PC-3 (cell line): ENCODE measurements at regions not wholly inside any gene's neighbourhood (a gene's known extent, or its start where the extent isn't known, plus 50 kb on each side); places are given as distances from the start of the nearest gene placed in this dataset.
"Not testable (repeated sequence)": the region's sequence is repeated elsewhere in the genome, so short reads cannot be mapped to it uniquely, and the experiment has no call there.

Experiments
- ATAC-seq: fragments of 200-7000 bp; cut with Tn5 transposase; 2 replicates; pipeline ENCODE4 v1.9.1; 2020; ENCODE audit warnings: mild to moderate bottlenecking, moderate library complexity
- BruUV-seq: library from RNA; stranded (reverse); fragments of 400-500 nt; replicated peaks from 2 replicates; lab custom pipeline; 2021; lab: Mats Ljungman, UMichigan
- CTCF ChIA-PET: fragments of 300-600 bp; sonication (Branson Sonifier 250); formaldehyde crosslinking; loops from one replicate; lab custom pipeline; 2022; ENCODE audit warnings: antibody characterized with exemption; lab: Charles Lee
- POLR2A ChIA-PET: fragments of 300-600 bp; sonication (Branson Sonifier 250); formaldehyde crosslinking; loops from one replicate; lab custom pipeline; 2022; ENCODE audit warnings: antibody characterized with exemption; ENCODE audit not compliant: unreplicated experiment; lab: Charles Lee
- DNase-seq: peaks from one replicate; pipeline ENCODE4 v3.0.0-alpha.2; 2015
- H2AFZ ChIP-seq: fragments of 300-600 bp; sonication (generic); 2 replicates; pipeline ENCODE4 v1.6.0; 2016; ENCODE audit warnings: antibody characterized with exemption, low read length
- H3F3A ChIP-seq: fragments of 300-600 bp; sonication (generic); one replicate; pipeline ENCODE4 v1.6.0; 2017; ENCODE audit warnings: antibody characterized with exemption, low read length, control low read depth, mild to moderate bottlenecking; ENCODE audit not compliant: unreplicated experiment
- H3K27ac ChIP-seq: fragments of 300-600 bp; sonication (generic); 2 replicates; pipeline ENCODE4 v1.5.1; 2016; ENCODE audit warnings: mild to moderate bottlenecking, low read length
- H3K27me3 ChIP-seq: fragments of 300-600 bp; sonication (generic); 2 replicates; pipeline ENCODE4 v1.6.1; 2016; ENCODE audit warnings: low read length, mixed read lengths
- H3K36me3 ChIP-seq: fragments of 300-600 bp; sonication (generic); 2 replicates; pipeline ENCODE4 v1.6.1; 2016; ENCODE audit warnings: low read depth, mixed run types, low read length, mixed read lengths
- H3K4me1 ChIP-seq: fragments of 300-600 bp; sonication (generic); 2 replicates; pipeline ENCODE4 v1.5.1; 2016; ENCODE audit warnings: low read length; ENCODE audit not compliant: insufficient read depth
- H3K4me2 ChIP-seq: fragments of 300-600 bp; sonication (generic); 2 replicates; pipeline ENCODE4 v1.6.0; 2016; ENCODE audit warnings: low read length
- H3K4me3 ChIP-seq: fragments of 300-600 bp; sonication (generic); 2 replicates; pipeline ENCODE4 v1.5.1; 2016; ENCODE audit warnings: mild to moderate bottlenecking, low read length, mixed read lengths
- H3K79me2 ChIP-seq: fragments of 300-600 bp; sonication (generic); 2 replicates; pipeline ENCODE4 v1.6.1; 2017; ENCODE audit warnings: low read length, mixed read lengths
- H3K9ac ChIP-seq: fragments of 300-600 bp; sonication (generic); 2 replicates; pipeline ENCODE4 v1.6.0; 2016; ENCODE audit warnings: mild to moderate bottlenecking, low read length
- H3K9me2 ChIP-seq: fragments of 300-600 bp; sonication (generic); replicated peaks from 2 replicates; pipeline ENCODE4 v1.6.1; 2016; ENCODE audit warnings: mixed run types, low read length, mixed read lengths
- H3K9me3 ChIP-seq: fragments of 300-600 bp; sonication (generic); 2 replicates; pipeline ENCODE4 v1.6.1; 2016; ENCODE audit warnings: low read length, mixed read lengths
- H4K20me1 ChIP-seq: fragments of 300-600 bp; sonication (generic); 2 replicates; pipeline ENCODE4 v1.6.1; 2016; ENCODE audit warnings: low read length, mixed read lengths
- CTCF ChIP-seq: fragments of 300-600 bp; sonication (generic); conservative IDR thresholded peaks from 2 replicates; pipeline ENCODE4 v1.5.1; 2017; ENCODE audit warnings: antibody characterized with exemption, low read depth, mild to moderate bottlenecking, low read length
- EZH2 ChIP-seq: fragments of 300-600 bp; sonication (generic); IDR thresholded peaks from one replicate; pipeline ENCODE4 v1.6.1; 2017; ENCODE audit warnings: antibody characterized with exemption, mild to moderate bottlenecking, low read length; ENCODE audit not compliant: unreplicated experiment
- EZH2phosphoT487 ChIP-seq: fragments of 300-600 bp; sonication (generic); IDR thresholded peaks from 2 replicates; pipeline ENCODE4 v1.6.1; 2018; ENCODE audit warnings: mild to moderate bottlenecking, antibody characterized with exemption, low read length, borderline replicate concordance
- intact Hi-C: fragments of 100-400 bp; cut with micrococcal nuclease; formaldehyde crosslinking; loops from 2 replicates; pipeline ENCODE4 v1.9.0; 2023

- POLR2A ChIA-PET = no interaction called here
- Histone ChIP-seq H3K36me3 (no peaks in the 10 kb centered on the region), H4K20me1 (no peaks in the 10 kb centered on the region), H2AFZ (no peak overlapping the region), H3K9me3 (no peaks in the 10 kb centered on the region), H3K27ac (no peak overlapping the region), H3F3A (no peaks in the 10 kb centered on the region), H3K9me2 (no peaks in the 10 kb centered on the region), H3K27me3 (peaks cover 26% of the 10 kb centered on the region; the same call in 1 of the 2 replicates), H3K9ac (no peak overlapping the region), H3K79me2 (no peaks in the 10 kb centered on the region), H3K4me3 (no peak overlapping the region), H3K4me2 (no peak overlapping the region), H3K4me1 (no peaks in the 10 kb centered on the region)
- TF ChIP-seq CTCF = no peak
- no peak for TF ChIP-seq EZH2
- TF ChIP-seq EZH2phosphoT487 = no peak
- DNase-seq = no peak
- CTCF ChIA-PET = no interaction called here
- no TSS peak for BruUV-seq
- intact Hi-C loops = no loop called here
- ATAC-seq = no peak
These were observed 325.3 kb downstream of the LNPK start for GRCh38 chr2:175676813-175677212.

- H3K9me3 ChIP-seq, H2AFZ ChIP-seq, H3F3A ChIP-seq, H3K27ac ChIP-seq, H3K9ac ChIP-seq, H3K79me2 ChIP-seq, H4K20me1 ChIP-seq, H3K4me3 ChIP-seq, DNase-seq, H3K9me2 ChIP-seq, intact Hi-C loops, H3K4me2 ChIP-seq, BruUV-seq, ATAC-seq, POLR2A ChIA-PET, H3K4me1 ChIP-seq, CTCF ChIA-PET, H3K36me3 ChIP-seq: not testable (repeated sequence)
- H3K27me3 ChIP-seq = peaks cover 53% of the 10 kb centered on the region
These were observed 333.3 kb downstream of the LNPK start for GRCh38 chr2:175668804-175669203.

- intact Hi-C loops = no loop called here
- Histone ChIP-seq H3K4me3 (no peak overlapping the region), H3K27me3 (peaks cover 58% of the 10 kb centered on the region), H3K9ac (no peak overlapping the region), H3K4me1 (no peaks in the 10 kb centered on the region), H2AFZ (no peak overlapping the region), H3K9me2 (no peaks in the 10 kb centered on the region), H3K9me3 (no peaks in the 10 kb centered on the region), H3K79me2 (no peaks in the 10 kb centered on the region), H4K20me1 (no peaks in the 10 kb centered on the region), H3F3A (no peaks in the 10 kb centered on the region), H3K27ac (no peak overlapping the region), H3K36me3 (no peaks in the 10 kb centered on the region), H3K4me2 (no peak overlapping the region)
- BruUV-seq = no TSS peak
- POLR2A ChIA-PET = no interaction called here
- TF ChIP-seq EZH2 (no peak), EZH2phosphoT487 (no peak), CTCF (no peak)
- CTCF ChIA-PET = no interaction called here
- DNase-seq (no peak), ATAC-seq (no peak)
These were observed 339.7 kb downstream of the LNPK start for GRCh38 chr2:175662335-175662734.
